GM12878 (cell line): ENCODE measurements at regions not wholly inside any gene's neighbourhood (a gene's known extent, or its start where the extent isn't known, plus 50 kb on each side); places are given as distances from the start of the nearest gene placed in this dataset.

ENCODE experiments used
- BHLHE40 ChIP-seq, 2 experiments: fragments of 450-650 bp in 1 of 2; IDR thresholded peaks; 2 replicates each; pipeline ENCODE4 v1.6.1; 2011 to 2017; ENCODE audit warnings: low read depth in 2 of 2, borderline replicate concordance in 1 of 2, improper control_type of control experiment in 1 of 2, low read length in 1 of 2, mild to moderate bottlenecking in 1 of 2
- CUX1 ChIP-seq: IDR thresholded peaks from 2 replicates; pipeline ENCODE4 v1.6.1; 2012; ENCODE audit warnings: improper control_type of control experiment, low read depth, low read length; ENCODE audit not compliant: insufficient replicate concordance
- E2F8 ChIP-seq: fragments of 450-650 bp; IDR thresholded peaks from 2 replicates; pipeline ENCODE4 v1.6.1; 2018; ENCODE audit warnings: mild to moderate bottlenecking, low read depth, moderate library complexity; ENCODE audit not compliant: partially characterized antibody
- EP300 ChIP-seq, 2 experiments: fragments of 150-350 bp in 1 of 2; IDR thresholded peaks; 2 replicates each; pipeline ENCODE4 v1.6.1; 2011 to 2012; ENCODE audit warnings: low read depth in 2 of 2, low read length in 2 of 2, borderline replicate concordance in 1 of 2, improper control_type of control experiment in 1 of 2, inconsistent platforms in 1 of 2; ENCODE audit not compliant: control insufficient read depth in 1 of 2
- HCFC1 ChIP-seq: fragments of 150-350 bp; IDR thresholded peaks from 2 replicates; pipeline ENCODE4 v1.6.1; 2014; ENCODE audit warnings: low read length
- JUNB ChIP-seq: IDR thresholded peaks from 2 replicates; pipeline ENCODE4 v1.6.1; 2016; ENCODE audit warnings: antibody characterized with exemption, mild to moderate bottlenecking
- JUND ChIP-seq: IDR thresholded peaks from 2 replicates; pipeline ENCODE4 v1.6.1; 2012; ENCODE audit warnings: low read depth, mild to moderate bottlenecking, low read length, improper control_type of control experiment, moderate library complexity
- NR2C1 ChIP-seq: fragments of 450-650 bp; IDR thresholded peaks from 2 replicates; pipeline ENCODE4 v1.6.1; 2017; ENCODE audit warnings: antibody characterized with exemption, mild to moderate bottlenecking, moderate library complexity
- NR2F1 ChIP-seq: fragments of 450-650 bp; conservative IDR thresholded peaks from 2 replicates; pipeline ENCODE4 v1.6.1; 2017; ENCODE audit warnings: mild to moderate bottlenecking
- PBX3 ChIP-seq: IDR thresholded peaks from 2 replicates; pipeline ENCODE4 v1.6.1; 2011; ENCODE audit warnings: mild to moderate bottlenecking, low read depth, low read length, moderate library complexity; ENCODE audit not compliant: insufficient replicate concordance
- REST ChIP-seq: IDR thresholded peaks from 2 replicates; pipeline ENCODE4 v1.6.1; 2012; ENCODE audit warnings: mild to moderate bottlenecking, low read depth, low read length
- SMAD5 ChIP-seq: IDR thresholded peaks from 2 replicates; pipeline ENCODE4 v1.6.1; 2016; ENCODE audit warnings: antibody characterized with exemption, low read depth
- USF2 ChIP-seq: IDR thresholded peaks from 2 replicates; pipeline ENCODE4 v1.6.1; 2011; ENCODE audit warnings: low read depth, low read length, improper control_type of control experiment, borderline replicate concordance

DNA sequence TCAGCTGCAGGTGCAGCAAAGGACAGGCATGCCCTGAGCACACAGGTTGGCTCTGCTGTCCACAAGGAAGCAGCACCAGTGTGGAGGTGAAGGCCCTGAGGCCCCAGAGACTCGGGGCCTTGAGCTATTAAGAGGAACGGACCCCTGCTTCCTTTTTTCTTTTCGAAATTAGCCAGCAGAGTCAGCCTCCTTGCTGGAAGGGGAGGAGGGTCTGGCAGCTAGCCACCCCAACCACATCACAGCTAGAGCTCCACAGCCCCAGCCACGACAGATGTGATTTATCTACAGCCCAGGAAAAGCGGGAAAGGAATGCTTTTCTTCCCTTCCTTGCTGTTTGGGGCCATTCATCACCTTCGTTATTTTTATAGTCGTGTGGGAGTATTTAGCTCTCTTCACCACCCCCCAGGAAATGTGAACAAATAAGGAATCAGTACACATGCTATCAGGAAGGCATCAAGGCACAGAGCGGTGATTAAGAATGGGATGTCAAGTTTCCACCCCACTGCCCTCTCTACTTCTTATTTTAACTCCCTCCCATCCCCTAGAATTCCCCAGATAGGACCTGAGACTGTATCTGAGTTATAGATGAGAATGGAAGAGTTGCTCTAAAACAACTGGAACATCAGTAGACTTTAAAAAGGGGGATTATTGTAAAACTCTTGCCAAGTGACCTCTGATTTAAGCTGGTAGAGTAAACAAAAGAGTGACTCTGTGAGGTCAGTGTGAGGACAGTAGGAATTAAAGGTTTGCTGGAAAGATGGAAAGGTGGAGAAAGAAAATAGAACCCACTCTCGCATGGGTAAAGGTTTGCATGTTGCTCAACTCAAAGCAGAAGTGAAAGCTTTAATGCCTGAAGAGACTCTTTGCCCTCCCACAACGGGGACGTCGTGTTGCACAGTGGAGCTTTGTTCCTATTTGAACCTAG lies 224.7 kb upstream of the GJB5 start (continued):
- TF ChIP-seq REST = no peak
- TF ChIP-seq BHLHE40 (IDR thresholded peaks at IDR 0.05; ENCODE audit: borderline replicate concordance in 1 of 2, low read depth in 2 of 2, low read length in 1 of 2) = no peak
- no peak for TF ChIP-seq USF2
- TF ChIP-seq EP300 (IDR thresholded peaks at IDR 0.05; ENCODE audit: borderline replicate concordance in 1 of 2, control insufficient read depth in 1 of 2, low read depth in 2 of 2, low read length in 2 of 2) = peak; percentile 13 to 57; a peak in 1 of 4 replicates
- TF ChIP-seq E2F8 = no peak
- TF ChIP-seq JUND = 0 out of 2 replicates have a peak, but pooled peaks have one; percentile 22
- TF ChIP-seq CUX1 = no peak
- TF ChIP-seq PBX3 = no peak
- no peak for TF ChIP-seq HCFC1
- TF ChIP-seq JUNB = peak; percentile 33
- TF ChIP-seq NR2C1 = no peak
- peak; percentile 28; the same call in 1 of the 2 replicates for TF ChIP-seq NR2F1
- no peak for TF ChIP-seq SMAD5
